Suprapubic skin (tissue), 4 donors: ENCODE measurements at regions not wholly inside any gene's neighbourhood (a gene's known extent, or its start where the extent isn't known, plus 50 kb on each side); places are given as distances from the start of the nearest gene placed in this dataset.

Experiments used
- DNase-seq, 2 donors: peaks; one replicate each; pipeline ENCODE4 v3.0.0-alpha.2; 2019; ENCODE audit warnings: low spot score in 2 of 2
- H3K27ac ChIP-seq: fragments of 200-600 bp; sonication (generic); one replicate; pipeline ENCODE4 v1.5.1; 2019
- H3K27me3 ChIP-seq: fragments of 200-600 bp; sonication (generic); one replicate; pipeline ENCODE4 v1.5.1; 2019
- H3K36me3 ChIP-seq: fragments of 200-600 bp; sonication (generic); one replicate; pipeline ENCODE4 v1.5.1; 2019
- H3K4me1 ChIP-seq: fragments of 200-600 bp; sonication (generic); one replicate; pipeline ENCODE4 v1.5.1; 2019
- H3K4me3 ChIP-seq: fragments of 200-600 bp; sonication (generic); one replicate; pipeline ENCODE4 v1.5.1; 2019; ENCODE audit warnings: mild to moderate bottlenecking
- H3K9me3 ChIP-seq: fragments of 200-600 bp; sonication (generic); one replicate; pipeline ENCODE4 v1.5.1; 2019
- CTCF ChIP-seq, 2 donors: fragments of 200-600 bp in 1 of 2; fragments of 450-650 bp in 1 of 2; sonication (generic) in 1 of 2; IDR thresholded peaks; one replicate each; pipeline ENCODE4 v1.5.1; 2016 to 2019; ENCODE audit warnings: antibody characterized with exemption in 2 of 2, mild to moderate bottlenecking in 1 of 2, moderate library complexity in 1 of 2
- EP300 ChIP-seq: sonication (generic); formaldehyde crosslinking; IDR thresholded peaks from one replicate; pipeline ENCODE4 v1.6.1; 2017; ENCODE audit warnings: antibody characterized with exemption
- POLR2A ChIP-seq, 2 donors: fragments of 450-650 bp; IDR thresholded peaks; one replicate each; pipeline ENCODE4 v1.6.1; 2017; ENCODE audit warnings: antibody characterized with exemption in 2 of 2, mild to moderate bottlenecking in 2 of 2, moderate library complexity in 2 of 2
- POLR2AphosphoS5 ChIP-seq, 3 donors: sonication (generic); formaldehyde crosslinking; IDR thresholded peaks; one replicate each; pipeline ENCODE4 v1.6.1; 2017; ENCODE audit warnings: antibody characterized with exemption in 3 of 3
- WGBS: methylation state at CpG from one replicate; pipeline ENCODE4 v1.1.5; 2018; 5-methylcytosine and 5-hydroxymethylcytosine counted together

- Histone ChIP-seq H3K27me3 (peaks cover 4% of the 10 kb centered on the region), H3K4me3 (no peak overlapping the region), H3K4me1 (no peaks in the 10 kb centered on the region), H3K9me3 (no peaks in the 10 kb centered on the region), H3K36me3 (no peaks in the 10 kb centered on the region), H3K27ac (no peak overlapping the region)
- TF ChIP-seq POLR2A (IDR thresholded peaks at IDR 0.05) (no peak), EP300 (no peak), CTCF (IDR thresholded peaks at IDR 0.05) (no peak), POLR2AphosphoS5 (IDR thresholded peaks at IDR 0.05) (no peak)
- no peak for DNase-seq
- 89% methylated on average over 3 of the region's 3 CpGs for WGBS
Observed at GRCh38 chr2:7676714-7677113, 759.5 kb downstream of the RNF144A start.

GRCh38 chr2:7681881-7682461 lies 764.8 kb downstream of the RNF144A start:
- H3K27ac ChIP-seq: no peak overlapping the region
- no peaks in the 10 kb centered on the region for H3K36me3 ChIP-seq
- H3K4me3 ChIP-seq: no peak overlapping the region
- no peaks in the 10 kb centered on the region for H3K4me1 ChIP-seq
- TF ChIP-seq POLR2A (IDR thresholded peaks at IDR 0.05): no peak
- TF ChIP-seq POLR2AphosphoS5 (IDR thresholded peaks at IDR 0.05): no peak
- TF ChIP-seq CTCF (IDR thresholded peaks at IDR 0.05): no peak
- no peak for TF ChIP-seq EP300
- DNase-seq: no peak
- no peaks in the 10 kb centered on the region for H3K9me3 ChIP-seq
- WGBS: 93% methylated on average over 3 of the region's 3 CpGs
- H3K27me3 ChIP-seq: no peaks in the 10 kb centered on the region

GRCh38 chr2:7683196-7683595 lies 766.0 kb downstream of the RNF144A start:
- no peaks in the 10 kb centered on the region for H3K27me3 ChIP-seq
- no peaks in the 10 kb centered on the region for H3K36me3 ChIP-seq
- H3K9me3 ChIP-seq: no peaks in the 10 kb centered on the region
- TF ChIP-seq CTCF (IDR thresholded peaks at IDR 0.05) (no peak), POLR2AphosphoS5 (IDR thresholded peaks at IDR 0.05) (no peak), EP300 (no peak)
- H3K4me1 ChIP-seq: no peaks in the 10 kb centered on the region
- H3K4me3 ChIP-seq: no peak overlapping the region
- DNase-seq: no peak
- 80% methylated on average over 8 of the region's 8 CpGs for WGBS
- no peak overlapping the region for H3K27ac ChIP-seq

GRCh38 chr2:7683708-7684107 lies 766.5 kb downstream of the RNF144A start:
- no peak for TF ChIP-seq POLR2AphosphoS5 (IDR thresholded peaks at IDR 0.05)
- TF ChIP-seq POLR2A (IDR thresholded peaks at IDR 0.05): no peak
- Histone ChIP-seq H3K27me3 (no peaks in the 10 kb centered on the region), H3K9me3 (no peaks in the 10 kb centered on the region), H3K4me3 (no peak overlapping the region), H3K36me3 (no peaks in the 10 kb centered on the region), H3K4me1 (no peaks in the 10 kb centered on the region), H3K27ac (no peak overlapping the region)
- no peak for DNase-seq
- 83% methylated on average over 6 of the region's 6 CpGs for WGBS

- no peak for DNase-seq
Observed at GRCh38 chr2:7685342-7686015, 768.3 kb downstream of the RNF144A start.

More at GRCh38 chr2:7685342-7686015, 768.3 kb downstream of the RNF144A start:
- Histone ChIP-seq H3K36me3 (no peaks in the 10 kb centered on the region), H3K9me3 (no peaks in the 10 kb centered on the region), H3K4me1 (no peaks in the 10 kb centered on the region), H3K27ac (no peak overlapping the region), H3K4me3 (no peak overlapping the region), H3K27me3 (no peaks in the 10 kb centered on the region)
- TF ChIP-seq POLR2A (IDR thresholded peaks at IDR 0.05) (no peak), CTCF (IDR thresholded peaks at IDR 0.05) (no peak), EP300 (no peak), POLR2AphosphoS5 (IDR thresholded peaks at IDR 0.05) (no peak)
- 71% methylated on average over 5 of the region's 5 CpGs for WGBS
